K562 (cell line): ENCODE measurements at regions not wholly inside any gene's neighbourhood (a gene's known extent, or its start where the extent isn't known, plus 50 kb on each side); places are given as distances from the start of the nearest gene placed in this dataset.

Experiments
- FOS ChIP-seq: IDR thresholded peaks from 3 replicates; pipeline ENCODE4 v1.6.1; 2011; ENCODE audit not compliant: insufficient read length; ENCODE audit errors: extremely low read depth
- HDAC8 ChIP-seq: fragments of 450-650 bp; IDR thresholded peaks from 2 replicates; pipeline ENCODE4 v1.6.1; 2016; ENCODE audit warnings: mild to moderate bottlenecking, missing genetic modification characterization, moderate library complexity, missing compliant biosample characterization
- KLF6 ChIP-seq: fragments of 250-450 bp; sonication (Bioruptor Pico); IDR thresholded peaks from 2 replicates; pipeline ENCODE4 v1.4.0; 2020; ENCODE audit warnings: mild to moderate bottlenecking, moderate library complexity, borderline replicate concordance
- MEF2A ChIP-seq: IDR thresholded peaks from 2 replicates; pipeline ENCODE4 v1.6.1; 2011; ENCODE audit warnings: low read depth, mild to moderate bottlenecking, low read length, moderate library complexity; ENCODE audit not compliant: control insufficient read depth
- RAD51 ChIP-seq: fragments of 450-650 bp; IDR thresholded peaks from 2 replicates; pipeline ENCODE4 v1.7.1; 2016; ENCODE audit warnings: low read depth, mild to moderate bottlenecking, borderline replicate concordance
- RBM22 ChIP-seq: fragments of 200-400 bp; formaldehyde crosslinking; IDR thresholded peaks from 2 replicates; pipeline ENCODE4 v1.6.1; 2018; ENCODE audit warnings: low read length, low read depth; ENCODE audit not compliant: poor library complexity, severe bottlenecking
- SMARCC2 ChIP-seq: fragments of 450-650 bp; IDR thresholded peaks from 2 replicates; pipeline ENCODE4 v1.6.1; 2017; ENCODE audit warnings: antibody characterized with exemption, moderate library complexity, mild to moderate bottlenecking, low read depth
- SOX6 ChIP-seq: fragments of 450-650 bp; IDR thresholded peaks from 2 replicates; pipeline ENCODE4 v1.6.1; 2014; ENCODE audit warnings: mild to moderate bottlenecking
- SRSF9 ChIP-seq: fragments of 200-400 bp; formaldehyde crosslinking; IDR thresholded peaks from 2 replicates; pipeline ENCODE4 v1.6.1; 2017; ENCODE audit warnings: low read depth, low read length, borderline replicate concordance
- TARDBP ChIP-seq: fragments of 450-650 bp; IDR thresholded peaks from 2 replicates; pipeline ENCODE4 v1.6.1; 2016
- USF1 ChIP-seq: sonication (generic); formaldehyde crosslinking; IDR thresholded peaks from 2 replicates; pipeline ENCODE4 v1.9.0; 2022; ENCODE audit warnings: mild to moderate bottlenecking, missing genetic modification reagents
- ZEB2 ChIP-seq: fragments of 450-650 bp; IDR thresholded peaks from 2 replicates; pipeline ENCODE4 v1.6.1; 2016
- ZNF77 ChIP-seq: fragments of 250-450 bp; sonication (Bioruptor Pico); IDR thresholded peaks from 2 replicates; pipeline ENCODE4 v1.5.0; 2020
- TF ChIP-seq, protein P1 (sequence below): fragments of 450-650 bp; IDR thresholded peaks from 2 replicates; pipeline ENCODE4 v1.6.1; 2016; ENCODE audit warnings: mild to moderate bottlenecking, moderate library complexity
- TF ChIP-seq, protein P2 (sequence below): IDR thresholded peaks from 2 replicates; pipeline ENCODE4 v1.6.1; 2014; ENCODE audit warnings: antibody characterized with exemption
- TF ChIP-seq, protein P3 (sequence below): fragments of 250-450 bp; sonication (Bioruptor Pico); IDR thresholded peaks from 2 replicates; pipeline ENCODE4 v1.8.0; 2021; ENCODE audit warnings: mild to moderate bottlenecking, moderate library complexity

DNA sequence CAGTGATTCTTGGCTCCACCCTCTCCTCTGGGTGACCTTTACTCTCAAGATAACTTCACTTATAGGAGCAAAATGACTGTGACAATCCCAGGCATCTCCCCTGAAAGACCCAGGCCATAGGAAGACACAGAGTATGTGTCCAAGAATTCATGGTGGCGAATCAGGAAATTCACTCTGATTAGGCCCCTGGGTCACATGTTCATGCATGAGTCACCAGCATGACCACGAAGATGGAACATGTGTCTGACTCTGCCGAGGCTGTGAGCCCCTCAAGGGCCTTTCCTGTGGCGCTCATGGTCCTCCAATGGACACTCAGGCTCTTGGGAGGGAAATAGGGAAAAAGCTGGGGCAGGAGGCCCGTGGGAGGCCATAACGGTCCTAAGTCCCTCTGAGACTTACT, 74.0 kb upstream of the TEX51 start (continued):
- TF ChIP-seq, protein P1, sequence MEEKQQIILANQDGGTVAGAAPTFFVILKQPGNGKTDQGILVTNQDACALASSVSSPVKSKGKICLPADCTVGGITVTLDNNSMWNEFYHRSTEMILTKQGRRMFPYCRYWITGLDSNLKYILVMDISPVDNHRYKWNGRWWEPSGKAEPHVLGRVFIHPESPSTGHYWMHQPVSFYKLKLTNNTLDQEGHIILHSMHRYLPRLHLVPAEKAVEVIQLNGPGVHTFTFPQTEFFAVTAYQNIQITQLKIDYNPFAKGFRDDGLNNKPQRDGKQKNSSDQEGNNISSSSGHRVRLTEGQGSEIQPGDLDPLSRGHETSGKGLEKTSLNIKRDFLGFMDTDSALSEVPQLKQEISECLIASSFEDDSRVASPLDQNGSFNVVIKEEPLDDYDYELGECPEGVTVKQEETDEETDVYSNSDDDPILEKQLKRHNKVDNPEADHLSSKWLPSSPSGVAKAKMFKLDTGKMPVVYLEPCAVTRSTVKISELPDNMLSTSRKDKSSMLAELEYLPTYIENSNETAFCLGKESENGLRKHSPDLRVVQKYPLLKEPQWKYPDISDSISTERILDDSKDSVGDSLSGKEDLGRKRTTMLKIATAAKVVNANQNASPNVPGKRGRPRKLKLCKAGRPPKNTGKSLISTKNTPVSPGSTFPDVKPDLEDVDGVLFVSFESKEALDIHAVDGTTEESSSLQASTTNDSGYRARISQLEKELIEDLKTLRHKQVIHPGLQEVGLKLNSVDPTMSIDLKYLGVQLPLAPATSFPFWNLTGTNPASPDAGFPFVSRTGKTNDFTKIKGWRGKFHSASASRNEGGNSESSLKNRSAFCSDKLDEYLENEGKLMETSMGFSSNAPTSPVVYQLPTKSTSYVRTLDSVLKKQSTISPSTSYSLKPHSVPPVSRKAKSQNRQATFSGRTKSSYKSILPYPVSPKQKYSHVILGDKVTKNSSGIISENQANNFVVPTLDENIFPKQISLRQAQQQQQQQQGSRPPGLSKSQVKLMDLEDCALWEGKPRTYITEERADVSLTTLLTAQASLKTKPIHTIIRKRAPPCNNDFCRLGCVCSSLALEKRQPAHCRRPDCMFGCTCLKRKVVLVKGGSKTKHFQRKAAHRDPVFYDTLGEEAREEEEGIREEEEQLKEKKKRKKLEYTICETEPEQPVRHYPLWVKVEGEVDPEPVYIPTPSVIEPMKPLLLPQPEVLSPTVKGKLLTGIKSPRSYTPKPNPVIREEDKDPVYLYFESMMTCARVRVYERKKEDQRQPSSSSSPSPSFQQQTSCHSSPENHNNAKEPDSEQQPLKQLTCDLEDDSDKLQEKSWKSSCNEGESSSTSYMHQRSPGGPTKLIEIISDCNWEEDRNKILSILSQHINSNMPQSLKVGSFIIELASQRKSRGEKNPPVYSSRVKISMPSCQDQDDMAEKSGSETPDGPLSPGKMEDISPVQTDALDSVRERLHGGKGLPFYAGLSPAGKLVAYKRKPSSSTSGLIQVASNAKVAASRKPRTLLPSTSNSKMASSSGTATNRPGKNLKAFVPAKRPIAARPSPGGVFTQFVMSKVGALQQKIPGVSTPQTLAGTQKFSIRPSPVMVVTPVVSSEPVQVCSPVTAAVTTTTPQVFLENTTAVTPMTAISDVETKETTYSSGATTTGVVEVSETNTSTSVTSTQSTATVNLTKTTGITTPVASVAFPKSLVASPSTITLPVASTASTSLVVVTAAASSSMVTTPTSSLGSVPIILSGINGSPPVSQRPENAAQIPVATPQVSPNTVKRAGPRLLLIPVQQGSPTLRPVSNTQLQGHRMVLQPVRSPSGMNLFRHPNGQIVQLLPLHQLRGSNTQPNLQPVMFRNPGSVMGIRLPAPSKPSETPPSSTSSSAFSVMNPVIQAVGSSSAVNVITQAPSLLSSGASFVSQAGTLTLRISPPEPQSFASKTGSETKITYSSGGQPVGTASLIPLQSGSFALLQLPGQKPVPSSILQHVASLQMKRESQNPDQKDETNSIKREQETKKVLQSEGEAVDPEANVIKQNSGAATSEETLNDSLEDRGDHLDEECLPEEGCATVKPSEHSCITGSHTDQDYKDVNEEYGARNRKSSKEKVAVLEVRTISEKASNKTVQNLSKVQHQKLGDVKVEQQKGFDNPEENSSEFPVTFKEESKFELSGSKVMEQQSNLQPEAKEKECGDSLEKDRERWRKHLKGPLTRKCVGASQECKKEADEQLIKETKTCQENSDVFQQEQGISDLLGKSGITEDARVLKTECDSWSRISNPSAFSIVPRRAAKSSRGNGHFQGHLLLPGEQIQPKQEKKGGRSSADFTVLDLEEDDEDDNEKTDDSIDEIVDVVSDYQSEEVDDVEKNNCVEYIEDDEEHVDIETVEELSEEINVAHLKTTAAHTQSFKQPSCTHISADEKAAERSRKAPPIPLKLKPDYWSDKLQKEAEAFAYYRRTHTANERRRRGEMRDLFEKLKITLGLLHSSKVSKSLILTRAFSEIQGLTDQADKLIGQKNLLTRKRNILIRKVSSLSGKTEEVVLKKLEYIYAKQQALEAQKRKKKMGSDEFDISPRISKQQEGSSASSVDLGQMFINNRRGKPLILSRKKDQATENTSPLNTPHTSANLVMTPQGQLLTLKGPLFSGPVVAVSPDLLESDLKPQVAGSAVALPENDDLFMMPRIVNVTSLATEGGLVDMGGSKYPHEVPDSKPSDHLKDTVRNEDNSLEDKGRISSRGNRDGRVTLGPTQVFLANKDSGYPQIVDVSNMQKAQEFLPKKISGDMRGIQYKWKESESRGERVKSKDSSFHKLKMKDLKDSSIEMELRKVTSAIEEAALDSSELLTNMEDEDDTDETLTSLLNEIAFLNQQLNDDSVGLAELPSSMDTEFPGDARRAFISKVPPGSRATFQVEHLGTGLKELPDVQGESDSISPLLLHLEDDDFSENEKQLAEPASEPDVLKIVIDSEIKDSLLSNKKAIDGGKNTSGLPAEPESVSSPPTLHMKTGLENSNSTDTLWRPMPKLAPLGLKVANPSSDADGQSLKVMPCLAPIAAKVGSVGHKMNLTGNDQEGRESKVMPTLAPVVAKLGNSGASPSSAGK = peak; percentile 90
- TF ChIP-seq RAD51 (peak; percentile 56), TARDBP (no peak), SOX6 (no peak), HDAC8 (no peak), SMARCC2 (no peak), USF1 (CRISPR knock-in tag) (peak; percentile 48; the same call in 1 of the 2 replicates), ZNF77 (CRISPR knock-in tag) (no peak), ZEB2 (no peak), SRSF9 (no peak), RBM22 (no peak), KLF6 (CRISPR knock-in tag) (no peak), FOS (no peak), MEF2A (no peak)
- TF ChIP-seq, protein P2, sequence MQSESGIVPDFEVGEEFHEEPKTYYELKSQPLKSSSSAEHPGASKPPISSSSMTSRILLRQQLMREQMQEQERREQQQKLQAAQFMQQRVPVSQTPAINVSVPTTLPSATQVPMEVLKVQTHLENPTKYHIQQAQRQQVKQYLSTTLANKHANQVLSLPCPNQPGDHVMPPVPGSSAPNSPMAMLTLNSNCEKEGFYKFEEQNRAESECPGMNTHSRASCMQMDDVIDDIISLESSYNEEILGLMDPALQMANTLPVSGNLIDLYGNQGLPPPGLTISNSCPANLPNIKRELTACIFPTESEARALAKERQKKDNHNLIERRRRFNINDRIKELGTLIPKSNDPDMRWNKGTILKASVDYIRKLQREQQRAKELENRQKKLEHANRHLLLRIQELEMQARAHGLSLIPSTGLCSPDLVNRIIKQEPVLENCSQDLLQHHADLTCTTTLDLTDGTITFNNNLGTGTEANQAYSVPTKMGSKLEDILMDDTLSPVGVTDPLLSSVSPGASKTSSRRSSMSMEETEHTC = no peak
- TF ChIP-seq, protein P3, sequence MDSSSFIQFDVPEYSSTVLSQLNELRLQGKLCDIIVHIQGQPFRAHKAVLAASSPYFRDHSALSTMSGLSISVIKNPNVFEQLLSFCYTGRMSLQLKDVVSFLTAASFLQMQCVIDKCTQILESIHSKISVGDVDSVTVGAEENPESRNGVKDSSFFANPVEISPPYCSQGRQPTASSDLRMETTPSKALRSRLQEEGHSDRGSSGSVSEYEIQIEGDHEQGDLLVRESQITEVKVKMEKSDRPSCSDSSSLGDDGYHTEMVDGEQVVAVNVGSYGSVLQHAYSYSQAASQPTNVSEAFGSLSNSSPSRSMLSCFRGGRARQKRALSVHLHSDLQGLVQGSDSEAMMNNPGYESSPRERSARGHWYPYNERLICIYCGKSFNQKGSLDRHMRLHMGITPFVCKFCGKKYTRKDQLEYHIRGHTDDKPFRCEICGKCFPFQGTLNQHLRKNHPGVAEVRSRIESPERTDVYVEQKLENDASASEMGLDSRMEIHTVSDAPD = no peak
